Forelimb muscle (tissue), 1 donor: ENCODE measurements at regions not wholly inside any gene's neighbourhood (a gene's known extent, or its start where the extent isn't known, plus 50 kb on each side); places are given as distances from the start of the nearest gene placed in this dataset.
"Not testable (repeated sequence)": the region's sequence is repeated elsewhere in the genome, so short reads cannot be mapped to it uniquely, and the experiment has no call there.

Experiments
- DNase-seq: peaks from one replicate; pipeline ENCODE4 v3.0.0-alpha.2; 2013; ENCODE audit warnings: low read depth

GRCh38 chr5:82426464-82427154 lies 148.5 kb upstream of the RPS23 start:
- no peak for DNase-seq

GRCh38 chr5:82425591-82425990 lies 147.4 kb upstream of the RPS23 start:
- no peak for DNase-seq

GRCh38 chr5:82424211-82424610 lies 146.1 kb upstream of the RPS23 start:
- DNase-seq, result no peak

- DNase-seq, result no peak
These were observed 144.6 kb upstream of the RPS23 start for GRCh38 chr5:82422751-82423181.

- DNase-seq, result no peak
These were observed 144.0 kb upstream of the RPS23 start for GRCh38 chr5:82422001-82422740.

- DNase-seq, result no peak
These were observed 143.0 kb upstream of the RPS23 start for GRCh38 chr5:82421119-82421518.

GRCh38 chr5:82420524-82420923 lies 142.4 kb upstream of the RPS23 start:
- not testable (repeated sequence) for DNase-seq

GRCh38 chr5:82419559-82420332 lies 141.6 kb upstream of the RPS23 start:
- no peak for DNase-seq

GRCh38 chr5:82418608-82418950 lies 140.4 kb upstream of the RPS23 start:
- DNase-seq, result no peak

GRCh38 chr5:82417776-82418607 lies 139.8 kb upstream of the RPS23 start:
- no peak for DNase-seq

GRCh38 chr5:82416512-82416911 lies 138.4 kb upstream of the RPS23 start:
- no peak for DNase-seq

GRCh38 chr5:82414041-82414388 lies 135.9 kb upstream of the RPS23 start:
- DNase-seq, result no peak

- DNase-seq, result no peak
These were observed 135.3 kb upstream of the RPS23 start for GRCh38 chr5:82413302-82414040.

GRCh38 chr5:82408033-82408432 lies 129.9 kb upstream of the RPS23 start:
- DNase-seq, result no peak

- no peak for DNase-seq
These were observed 128.1 kb upstream of the RPS23 start for GRCh38 chr5:82406205-82406773.

- no peak for DNase-seq
These were observed 127.6 kb upstream of the RPS23 start for GRCh38 chr5:82405618-82406204.

GRCh38 chr5:82405161-82405560 lies 127.0 kb upstream of the RPS23 start:
- DNase-seq, result no peak

GRCh38 chr5:82404382-82404945 lies 126.3 kb upstream of the RPS23 start:
- DNase-seq, result no peak

GRCh38 chr5:82403724-82404123 lies 125.6 kb upstream of the RPS23 start:
- no peak for DNase-seq

- no peak for DNase-seq
These were observed 124.9 kb upstream of the RPS23 start for GRCh38 chr5:82403026-82403425.
